ENCODE measurements at regions not wholly inside any gene's neighbourhood (a gene's known extent, or its start where the extent isn't known, plus 50 kb on each side); places are given as distances from the start of the nearest gene placed in this dataset.

GRCh38 chr14:29075761-29076160, 309.2 kb downstream of the FOXG1 start (continued):
- no peak for TF ChIP-seq BCLAF1 (IDR thresholded peaks at IDR 0.05; ENCODE audit: borderline replicate concordance in 1 of 2, control insufficient read depth in 1 of 2, low read depth in 2 of 2, low read length in 1 of 2)
- no peak for TF ChIP-seq ATF6 (CRISPR knock-in tag; IDR thresholded peaks at IDR 0.05)
- TF ChIP-seq TBP (optimal IDR thresholded peaks at IDR 0.05; ENCODE audit: low read depth, low read length) = no peak
- no peak for TF ChIP-seq U2AF1 (optimal IDR thresholded peaks at IDR 0.05; ENCODE audit: low read depth, low read length)

- FAIRE-seq (no peak), ATAC-seq (no peak), DNase-seq (ENCODE audit: extremely low read depth in 1 of 4, low spot score in 3 of 4) (no peak)
- H3K27me3 ChIP-seq (ENCODE audit: control insufficient read depth in 2 of 2, insufficient read depth in 2 of 2, low read length in 2 of 2) = no peaks in the 10 kb centered on the region
- no peaks in the 10 kb centered on the region for H3K79me2 ChIP-seq (ENCODE audit: control insufficient read depth, insufficient read depth, low read length)
- intact Hi-C loops (cut with micrococcal nuclease) = no loop called here
- H3K9me3 ChIP-seq (replicated peaks; ENCODE audit: control insufficient read depth, insufficient read depth, low read depth, low read length) = no peaks in the 10 kb centered on the region
- no peak overlapping the region for H2AFZ ChIP-seq (ENCODE audit: low read depth, low read length)
- H4K20me1 ChIP-seq (replicated peaks; ENCODE audit: control insufficient read depth, insufficient read depth, low read length) = no peaks in the 10 kb centered on the region
- no peaks in the 10 kb centered on the region for H3K36me3 ChIP-seq (ENCODE audit: control insufficient read depth, insufficient read depth, low read length)
- WGBS (ENCODE audit: insufficient coverage, low coverage, missing lambda C conversion rate) = 25% methylated on average over 1 of the region's 2 CpGs
- ChIA-PET POLR2A (no interaction called here), CTCF (ENCODE audit: low intra/inter-chr PET ratio) (no interaction called here)
- no peak overlapping the region for H3K27ac ChIP-seq (ENCODE audit: extremely low read depth, low read depth, low read length)
- in situ Hi-C loops (cut with MboI) = no loop called here
- H3K9ac ChIP-seq (ENCODE audit: insufficient read depth in 1 of 2, low read depth in 2 of 2, low read length in 2 of 2) = no peak overlapping the region
- H3K4me3 ChIP-seq = no peak overlapping the region
- H3K4me2 ChIP-seq (ENCODE audit: insufficient read depth, low read length) = no peak overlapping the region
- BruUV-seq (replicated peaks) = no TSS peak
- no peaks in the 10 kb centered on the region for H3K9me1 ChIP-seq (ENCODE audit: control insufficient read depth, insufficient read depth, low read length)
- H3K4me1 ChIP-seq (replicated peaks in 1 of 2; ENCODE audit: control insufficient read depth in 2 of 2, insufficient read depth in 2 of 2, low read length in 2 of 2) = no peaks in the 10 kb centered on the region
- no peak for TF ChIP-seq ZBTB1 (CRISPR knock-in tag; IDR thresholded peaks at IDR 0.05; ENCODE audit: borderline replicate concordance, low read depth)
- TF ChIP-seq CBX5 (IDR thresholded peaks at IDR 0.05; ENCODE audit: borderline replicate concordance, low read depth) = no peak
- no peak for TF ChIP-seq NR4A1 (CRISPR knock-in tag; IDR thresholded peaks at IDR 0.05)
- TF ChIP-seq NR4A1 (tag; IDR thresholded peaks at IDR 0.05) = no peak
- TF ChIP-seq ZNF280A (IDR thresholded peaks at IDR 0.05; ENCODE audit: low read depth, partially characterized antibody) = no peak
- no peak for TF ChIP-seq DLX4 (CRISPR knock-in tag; IDR thresholded peaks at IDR 0.05)
- no peak for TF ChIP-seq ZBTB34 (CRISPR knock-in tag; IDR thresholded peaks at IDR 0.05)
- TF ChIP-seq DMBX1 (CRISPR knock-in tag; IDR thresholded peaks at IDR 0.05; ENCODE audit: borderline replicate concordance) = no peak
Observed at GRCh38 chr14:29077916-29078315, 311.3 kb downstream of the FOXG1 start.
